ENCODE measurements at regions not wholly inside any gene's neighbourhood (a gene's known extent, or its start where the extent isn't known, plus 50 kb on each side); places are given as distances from the start of the nearest gene placed in this dataset.

DNA sequence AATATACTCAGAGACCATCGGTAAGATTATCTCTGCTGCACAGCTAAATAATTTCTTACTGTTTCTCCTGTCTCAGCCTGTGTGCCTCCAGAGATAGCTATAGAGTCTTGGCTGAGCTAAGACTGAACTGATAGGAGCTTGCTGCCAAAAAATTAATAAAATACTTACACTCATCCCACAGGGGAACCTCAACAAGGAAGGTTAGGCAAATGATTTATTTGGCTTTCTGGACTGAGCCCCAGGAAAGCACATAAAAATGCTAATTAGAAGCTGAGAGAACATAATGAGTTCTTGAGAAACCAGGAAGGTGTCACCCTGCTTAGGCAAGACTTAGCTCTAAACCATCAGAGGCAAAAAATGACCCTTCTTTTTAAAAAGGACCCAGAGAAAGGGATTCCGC, 534.5 kb downstream of the TNS3 start:
- WGBS, 2 donors: 62 to 87% methylated on average over 2 of the region's 2 CpGs

DNA sequence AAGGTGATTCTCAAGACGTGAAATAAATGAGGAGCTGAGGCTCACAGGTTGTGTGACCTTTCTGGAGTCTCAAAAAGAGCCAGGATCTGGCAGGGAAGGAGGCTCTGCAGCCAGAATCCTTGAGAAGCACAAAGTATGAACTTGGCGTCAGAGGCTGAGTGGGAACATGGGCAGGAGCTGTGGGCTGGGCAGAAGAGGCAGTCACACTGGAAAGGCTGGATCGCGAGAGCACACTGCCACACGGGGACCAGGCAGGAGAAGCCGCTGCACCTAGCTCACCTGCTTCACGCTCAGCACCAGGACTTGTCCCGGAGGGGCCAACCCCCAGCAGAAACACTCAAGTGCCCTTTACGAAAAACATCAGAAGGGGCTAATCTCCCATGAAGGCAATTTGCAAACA, 535.0 kb downstream of the TNS3 start:
- peak overlapping the region; percentile 19 to 35 (median 27) for H3K27ac ChIP-seq
- intact Hi-C loops (cut with DNase I): no loop called here
- no peak overlapping the region for H3K4me3 ChIP-seq (replicated peaks in 1 of 3)
- no peak for TF ChIP-seq POLR2A (IDR thresholded peaks at IDR 0.05)
- TF ChIP-seq, protein P1, sequence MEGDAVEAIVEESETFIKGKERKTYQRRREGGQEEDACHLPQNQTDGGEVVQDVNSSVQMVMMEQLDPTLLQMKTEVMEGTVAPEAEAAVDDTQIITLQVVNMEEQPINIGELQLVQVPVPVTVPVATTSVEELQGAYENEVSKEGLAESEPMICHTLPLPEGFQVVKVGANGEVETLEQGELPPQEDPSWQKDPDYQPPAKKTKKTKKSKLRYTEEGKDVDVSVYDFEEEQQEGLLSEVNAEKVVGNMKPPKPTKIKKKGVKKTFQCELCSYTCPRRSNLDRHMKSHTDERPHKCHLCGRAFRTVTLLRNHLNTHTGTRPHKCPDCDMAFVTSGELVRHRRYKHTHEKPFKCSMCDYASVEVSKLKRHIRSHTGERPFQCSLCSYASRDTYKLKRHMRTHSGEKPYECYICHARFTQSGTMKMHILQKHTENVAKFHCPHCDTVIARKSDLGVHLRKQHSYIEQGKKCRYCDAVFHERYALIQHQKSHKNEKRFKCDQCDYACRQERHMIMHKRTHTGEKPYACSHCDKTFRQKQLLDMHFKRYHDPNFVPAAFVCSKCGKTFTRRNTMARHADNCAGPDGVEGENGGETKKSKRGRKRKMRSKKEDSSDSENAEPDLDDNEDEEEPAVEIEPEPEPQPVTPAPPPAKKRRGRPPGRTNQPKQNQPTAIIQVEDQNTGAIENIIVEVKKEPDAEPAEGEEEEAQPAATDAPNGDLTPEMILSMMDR (IDR thresholded peaks at IDR 0.05): peak in 2 of 6 experiments; percentile 12 to 27
- peaks cover 42 to 43% of the 10 kb centered on the region in 2 donors for H3K4me1 ChIP-seq
- no peaks in the 10 kb centered on the region for H3K9me3 ChIP-seq
- H3K27me3 ChIP-seq: no peaks in the 10 kb centered on the region
- DNase-seq: peak; percentile 65 to 80
- no peaks in the 10 kb centered on the region for H3K36me3 ChIP-seq
- WGBS, 2 donors: 43 to 65% methylated on average over 9 of the region's 9 CpGs

More for the DNA sequence above, 534.5 kb downstream of the TNS3 start:
- no peaks in the 10 kb centered on the region for H3K9me3 ChIP-seq
- peaks cover 42 to 43% of the 10 kb centered on the region in 2 donors for H3K4me1 ChIP-seq
- TF ChIP-seq, protein P1 (IDR thresholded peaks at IDR 0.05): peak in 1 of 6 experiments; percentile 3
- TF ChIP-seq POLR2A (IDR thresholded peaks at IDR 0.05): no peak
- DNase-seq: no peak
- H3K27me3 ChIP-seq: no peaks in the 10 kb centered on the region
- H3K27ac ChIP-seq: peak overlapping the region; percentile 19 to 35 (median 27)
- no peak overlapping the region for H3K4me3 ChIP-seq (replicated peaks in 1 of 3)
- H3K36me3 ChIP-seq: no peaks in the 10 kb centered on the region
- intact Hi-C loops (cut with DNase I): no loop called here

DNA sequence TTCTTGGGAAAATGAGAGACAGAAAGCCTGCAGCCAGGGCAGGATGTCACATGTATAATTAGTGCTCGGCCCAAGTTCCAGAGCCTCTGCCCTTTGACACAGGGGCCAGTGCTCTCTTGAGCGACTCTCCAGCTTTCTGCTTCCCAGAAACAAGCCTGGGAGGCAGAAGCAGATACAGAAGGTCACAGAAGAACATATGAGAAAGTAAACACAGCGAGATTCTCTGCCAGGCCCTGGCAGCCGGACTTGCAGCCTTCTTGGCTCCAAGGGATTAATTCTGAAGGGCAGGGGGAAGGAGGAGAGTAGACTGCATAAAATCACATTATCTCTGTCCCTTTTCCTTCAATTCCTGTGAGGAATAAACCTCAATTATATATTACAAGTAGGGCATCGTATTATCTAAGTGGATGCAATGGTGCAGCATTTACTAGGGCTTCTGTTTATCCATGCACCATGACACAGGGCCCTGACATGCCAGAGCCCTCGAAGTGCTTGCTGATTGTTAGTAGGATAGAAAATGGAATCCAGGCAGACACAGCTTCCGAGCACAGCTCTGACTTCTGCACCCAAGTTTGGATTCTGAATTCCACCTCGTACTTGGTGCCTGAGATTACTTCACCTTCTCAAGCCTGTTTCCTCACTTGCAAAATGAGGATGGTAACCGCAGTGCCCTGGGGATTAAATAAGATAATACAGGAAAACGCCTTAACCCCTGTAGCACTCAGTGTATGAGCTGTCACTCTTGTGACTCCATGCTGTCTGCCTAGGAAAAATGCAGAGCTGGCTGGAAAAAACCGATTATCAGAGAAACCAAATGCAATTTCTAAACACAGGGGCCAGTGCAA, 536.5 kb downstream of the TNS3 start:
- Histone ChIP-seq H3K27ac (no peak overlapping the region), H3K36me3 (no peaks in the 10 kb centered on the region), H3K4me1 (peaks cover 48 to 49% of the 10 kb centered on the region in 2 donors), H3K9me3 (no peaks in the 10 kb centered on the region), H3K4me3 (replicated peaks in 1 of 3) (no peak overlapping the region), H3K27me3 (no peaks in the 10 kb centered on the region)
- no peak for TF ChIP-seq POLR2A (IDR thresholded peaks at IDR 0.05)
- TF ChIP-seq, protein P1 (IDR thresholded peaks at IDR 0.05): no peak
- intact Hi-C loops (cut with DNase I): no loop called here
- DNase-seq: peak in 1 of 2 donors; percentile 39
- 54 to 64% methylated on average over 11 of the region's 11 CpGs for WGBS, 2 donors

DNA sequence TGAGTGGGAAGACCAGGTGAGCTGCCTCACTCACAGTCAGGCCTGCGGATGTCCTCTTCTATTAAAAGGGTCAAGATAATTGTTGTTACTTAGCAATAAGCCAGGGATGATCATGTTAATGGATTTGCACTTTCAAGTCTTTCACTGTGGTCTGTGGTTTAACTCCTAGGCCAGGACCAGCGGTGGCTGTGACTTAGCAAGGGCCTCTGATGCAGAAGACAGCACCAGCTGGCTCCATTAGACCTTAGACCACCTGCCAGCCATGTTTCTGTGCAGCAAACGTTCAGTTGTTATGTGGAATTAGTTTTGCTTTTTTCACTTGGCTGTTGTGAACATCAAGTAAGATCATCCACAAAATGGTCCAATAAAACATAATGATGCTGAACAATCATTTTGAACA, 537.3 kb downstream of the TNS3 start:
- peak overlapping the region in 1 of 3 donors; percentile 8 for H3K27ac ChIP-seq
- intact Hi-C loops (cut with DNase I): no loop called here
- TF ChIP-seq, protein P1 (IDR thresholded peaks at IDR 0.05): no peak
- no peak for TF ChIP-seq POLR2A (IDR thresholded peaks at IDR 0.05)
- H3K27me3 ChIP-seq: no peaks in the 10 kb centered on the region
- WGBS, 2 donors: 68 to 81% methylated on average over 3 of the region's 3 CpGs
- DNase-seq: no peak
- peaks cover 54 to 57% of the 10 kb centered on the region in 2 donors for H3K4me1 ChIP-seq
- H3K36me3 ChIP-seq: no peaks in the 10 kb centered on the region
- H3K9me3 ChIP-seq: no peaks in the 10 kb centered on the region
- H3K4me3 ChIP-seq (replicated peaks in 1 of 3): no peak overlapping the region

DNA sequence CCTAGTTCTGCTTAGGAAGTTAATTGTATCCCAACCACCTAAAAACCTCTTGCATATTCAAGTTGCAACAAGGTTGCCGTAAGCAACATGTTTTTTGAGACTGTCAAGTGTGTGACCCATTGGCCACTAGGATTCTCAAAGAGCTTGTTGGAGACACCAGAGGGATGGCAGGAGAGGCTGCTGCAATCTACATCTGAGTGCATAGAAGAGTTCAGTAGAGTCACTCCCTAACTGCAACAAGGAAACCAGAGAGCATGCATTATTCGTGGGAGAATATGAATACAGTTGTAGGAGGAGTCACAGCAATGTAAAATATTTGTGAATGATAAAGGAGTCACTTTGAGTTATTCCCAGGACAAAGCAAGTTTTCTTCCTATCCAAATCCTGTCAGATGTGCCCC, 538.6 kb downstream of the TNS3 start:
- 58 to 86% methylated on average over 2 of the region's 2 CpGs for WGBS, 2 donors
- no peak for DNase-seq
- no peak overlapping the region for H3K4me3 ChIP-seq (replicated peaks in 1 of 3)
- intact Hi-C loops (cut with DNase I): no loop called here
- no peaks in the 10 kb centered on the region for H3K27me3 ChIP-seq
- no peaks in the 10 kb centered on the region for H3K9me3 ChIP-seq
- no peak overlapping the region for H3K27ac ChIP-seq
- no peak for TF ChIP-seq POLR2A (IDR thresholded peaks at IDR 0.05)
- TF ChIP-seq, protein P1 (IDR thresholded peaks at IDR 0.05): no peak
- peaks cover 56 to 62% of the 10 kb centered on the region in 2 donors for H3K4me1 ChIP-seq
- no peaks in the 10 kb centered on the region for H3K36me3 ChIP-seq

Data from thyroid gland (tissue), 4 donors.